ENCODE measurements at regions not wholly inside any gene's neighbourhood (a gene's known extent, or its start where the extent isn't known, plus 50 kb on each side); places are given as distances from the start of the nearest gene placed in this dataset.

DNA sequence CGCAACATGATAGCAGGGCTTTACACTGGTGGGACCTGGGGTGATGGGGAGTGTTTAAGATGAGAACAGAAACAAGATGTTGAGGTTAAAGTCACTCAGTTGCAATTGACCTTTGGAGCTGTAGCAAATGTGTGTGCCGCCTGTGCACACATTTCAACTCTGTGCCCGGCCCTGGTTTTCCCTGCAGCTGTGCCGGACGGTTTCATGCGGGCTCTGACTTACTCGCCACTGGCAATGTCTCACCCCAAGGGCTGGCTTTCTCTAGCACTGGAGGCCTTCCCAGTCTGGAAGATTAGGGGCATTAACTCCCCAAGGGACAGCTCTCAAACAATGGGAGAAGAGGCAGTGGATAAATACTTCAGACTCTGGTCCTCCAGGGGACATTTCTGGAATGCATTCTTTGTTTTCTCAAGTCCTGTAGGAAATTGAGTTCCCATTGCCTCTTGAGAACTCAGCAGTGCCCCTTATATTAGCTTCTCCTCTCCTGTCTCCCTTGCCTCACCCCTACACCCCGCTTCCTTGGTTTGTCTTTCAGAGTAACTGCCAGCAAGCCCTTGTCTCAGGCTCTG lies 152.5 kb downstream of the EDEM1 start:
- TF ChIP-seq, protein P1, sequence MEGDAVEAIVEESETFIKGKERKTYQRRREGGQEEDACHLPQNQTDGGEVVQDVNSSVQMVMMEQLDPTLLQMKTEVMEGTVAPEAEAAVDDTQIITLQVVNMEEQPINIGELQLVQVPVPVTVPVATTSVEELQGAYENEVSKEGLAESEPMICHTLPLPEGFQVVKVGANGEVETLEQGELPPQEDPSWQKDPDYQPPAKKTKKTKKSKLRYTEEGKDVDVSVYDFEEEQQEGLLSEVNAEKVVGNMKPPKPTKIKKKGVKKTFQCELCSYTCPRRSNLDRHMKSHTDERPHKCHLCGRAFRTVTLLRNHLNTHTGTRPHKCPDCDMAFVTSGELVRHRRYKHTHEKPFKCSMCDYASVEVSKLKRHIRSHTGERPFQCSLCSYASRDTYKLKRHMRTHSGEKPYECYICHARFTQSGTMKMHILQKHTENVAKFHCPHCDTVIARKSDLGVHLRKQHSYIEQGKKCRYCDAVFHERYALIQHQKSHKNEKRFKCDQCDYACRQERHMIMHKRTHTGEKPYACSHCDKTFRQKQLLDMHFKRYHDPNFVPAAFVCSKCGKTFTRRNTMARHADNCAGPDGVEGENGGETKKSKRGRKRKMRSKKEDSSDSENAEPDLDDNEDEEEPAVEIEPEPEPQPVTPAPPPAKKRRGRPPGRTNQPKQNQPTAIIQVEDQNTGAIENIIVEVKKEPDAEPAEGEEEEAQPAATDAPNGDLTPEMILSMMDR (IDR thresholded peaks at IDR 0.05; ENCODE audit: insufficient read depth, low read length, poor library complexity, severe bottlenecking): no peak
- TF ChIP-seq EZH2phosphoT487 (conservative IDR thresholded peaks at IDR 0.05; ENCODE audit: low read length): no peak
